ENCODE measurements at regions not wholly inside any gene's neighbourhood (a gene's known extent, or its start where the extent isn't known, plus 50 kb on each side); places are given as distances from the start of the nearest gene placed in this dataset.

DNA sequence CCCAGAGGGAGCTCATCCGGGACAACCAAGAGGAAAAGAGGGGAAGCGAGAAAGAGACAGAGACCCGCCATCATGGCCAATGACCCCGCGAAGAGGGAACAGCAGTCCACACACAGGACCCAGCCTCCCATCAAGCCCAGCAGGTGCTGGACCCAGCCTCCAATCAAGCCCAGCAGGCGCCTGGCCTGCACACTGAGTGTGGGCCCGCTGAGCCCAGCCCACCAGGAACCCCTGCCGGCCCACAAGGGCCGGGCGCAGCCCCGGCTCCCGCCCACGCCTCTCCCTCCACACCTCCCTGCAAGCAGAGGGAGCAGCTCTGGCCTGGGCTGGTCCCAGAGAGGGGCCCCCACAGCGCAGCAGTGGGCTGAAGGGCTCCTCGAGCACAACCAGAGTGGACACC lies 391.1 kb downstream of the IDS start:
- Histone ChIP-seq H3K4me1 (ENCODE audit: control insufficient read depth, insufficient read depth, low read length, poor library complexity, severe bottlenecking) (no peaks in the 10 kb centered on the region), H3K27ac (ENCODE audit: low read depth, low read length, severe bottlenecking) (no peak overlapping the region), H3K4me3 (ENCODE audit: extremely low read depth, insufficient read depth, low read length, poor library complexity, severe bottlenecking) (no peak overlapping the region), H3K9me3 (ENCODE audit: control insufficient read depth, low read length) (no peaks in the 10 kb centered on the region), H3K36me3 (ENCODE audit: control insufficient read depth, insufficient read depth, low read length) (no peaks in the 10 kb centered on the region)
- WGBS, 2 experiments (ENCODE audit: insufficient coverage in 2 of 2) = no CpG with 5 or more reads among the region's 15 CpGs

DNA sequence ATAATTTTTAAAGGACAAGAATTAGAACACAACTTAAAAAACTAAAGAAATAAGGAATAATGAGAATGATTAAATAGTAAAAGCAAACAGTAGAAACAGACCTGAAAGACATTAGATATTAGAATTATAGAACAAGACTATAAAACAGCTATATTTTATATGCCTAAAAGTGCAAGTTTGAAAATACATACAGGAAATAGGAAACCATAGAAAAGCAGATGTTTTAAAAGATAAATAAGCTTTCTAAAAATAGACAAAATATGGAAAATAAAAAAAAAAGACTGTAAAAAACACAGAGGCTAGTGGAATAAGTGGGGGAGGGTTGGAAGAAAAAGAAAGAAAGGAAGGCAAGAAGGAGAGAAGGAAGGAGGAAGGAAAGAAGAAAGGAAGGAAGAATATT lies 407.3 kb downstream of the IDS start:
- Histone ChIP-seq H3K9me3 (ENCODE audit: control insufficient read depth, low read length) (no peaks in the 10 kb centered on the region), H3K36me3 (ENCODE audit: control insufficient read depth, insufficient read depth, low read length) (no peaks in the 10 kb centered on the region), H3K27ac (ENCODE audit: low read depth, low read length, severe bottlenecking) (no peak overlapping the region), H3K4me3 (ENCODE audit: extremely low read depth, insufficient read depth, low read length, poor library complexity, severe bottlenecking) (no peak overlapping the region), H3K4me1 (ENCODE audit: control insufficient read depth, insufficient read depth, low read length, poor library complexity, severe bottlenecking) (no peaks in the 10 kb centered on the region)

DNA sequence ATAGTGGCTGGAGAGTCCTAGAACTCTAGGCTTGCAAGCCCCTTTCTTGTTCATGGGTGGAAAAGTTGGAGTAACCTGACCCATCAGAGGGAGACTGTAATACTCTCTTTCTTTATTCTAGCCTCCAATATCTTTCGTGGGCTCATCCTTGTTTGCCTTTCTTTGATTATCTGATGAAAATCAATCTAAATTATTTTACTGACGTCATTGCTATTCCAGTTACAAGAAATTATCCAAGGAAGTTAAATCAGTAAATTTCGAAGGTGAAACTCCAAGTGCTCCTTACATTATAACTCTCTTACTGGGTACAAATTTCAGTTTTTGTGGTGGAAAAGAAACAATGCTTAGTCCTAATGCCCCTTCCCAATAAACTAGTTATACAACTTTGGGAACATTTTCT lies 412.9 kb downstream of the IDS start:
- Histone ChIP-seq H3K4me3 (ENCODE audit: extremely low read depth, insufficient read depth, low read length, poor library complexity, severe bottlenecking) (no peak overlapping the region), H3K4me1 (ENCODE audit: control insufficient read depth, insufficient read depth, low read length, poor library complexity, severe bottlenecking) (no peaks in the 10 kb centered on the region), H3K27ac (ENCODE audit: low read depth, low read length, severe bottlenecking) (no peak overlapping the region), H3K9me3 (ENCODE audit: control insufficient read depth, low read length) (no peaks in the 10 kb centered on the region), H3K36me3 (ENCODE audit: control insufficient read depth, insufficient read depth, low read length) (no peaks in the 10 kb centered on the region)
- WGBS, 2 experiments (ENCODE audit: insufficient coverage in 2 of 2) = no CpG with 5 or more reads among the region's 3 CpGs

DNA sequence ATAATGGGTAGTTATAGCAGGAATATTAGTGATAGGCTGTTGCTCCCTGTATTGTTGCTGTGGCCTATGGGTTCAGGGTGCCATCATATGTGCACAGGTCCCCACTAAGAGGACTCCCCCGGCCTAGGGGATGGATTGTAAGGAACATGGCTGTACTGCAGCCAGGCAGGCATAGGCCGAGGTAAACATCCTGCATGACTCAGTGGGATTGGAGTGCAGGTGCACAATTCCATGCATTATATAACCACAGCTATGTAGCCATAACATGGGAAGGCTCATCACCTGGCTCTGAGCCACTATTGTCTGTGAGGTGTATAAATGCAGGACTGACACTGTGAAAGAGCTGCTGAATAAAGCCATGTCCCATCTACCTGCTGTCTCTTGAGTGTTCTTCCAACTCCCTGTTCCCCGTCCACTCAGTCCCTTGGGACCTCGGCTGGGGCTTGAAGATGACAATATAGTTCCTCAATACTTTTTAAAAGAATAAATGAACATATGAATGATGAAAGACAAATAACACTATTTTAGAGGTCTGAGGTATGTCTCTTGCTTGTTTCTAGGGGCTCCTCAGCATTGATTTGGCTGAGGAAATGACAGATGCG lies 425.2 kb downstream of the IDS start:
- no CpG with 5 or more reads among the region's 5 CpGs for WGBS, 2 experiments (ENCODE audit: insufficient coverage in 2 of 2)
- Histone ChIP-seq H3K36me3 (ENCODE audit: control insufficient read depth, insufficient read depth, low read length) (no peaks in the 10 kb centered on the region), H3K4me3 (ENCODE audit: extremely low read depth, insufficient read depth, low read length, poor library complexity, severe bottlenecking) (no peak overlapping the region), H3K27ac (ENCODE audit: low read depth, low read length, severe bottlenecking) (no peak overlapping the region), H3K4me1 (ENCODE audit: control insufficient read depth, insufficient read depth, low read length, poor library complexity, severe bottlenecking) (no peaks in the 10 kb centered on the region), H3K9me3 (ENCODE audit: control insufficient read depth, low read length) (no peaks in the 10 kb centered on the region)

DNA sequence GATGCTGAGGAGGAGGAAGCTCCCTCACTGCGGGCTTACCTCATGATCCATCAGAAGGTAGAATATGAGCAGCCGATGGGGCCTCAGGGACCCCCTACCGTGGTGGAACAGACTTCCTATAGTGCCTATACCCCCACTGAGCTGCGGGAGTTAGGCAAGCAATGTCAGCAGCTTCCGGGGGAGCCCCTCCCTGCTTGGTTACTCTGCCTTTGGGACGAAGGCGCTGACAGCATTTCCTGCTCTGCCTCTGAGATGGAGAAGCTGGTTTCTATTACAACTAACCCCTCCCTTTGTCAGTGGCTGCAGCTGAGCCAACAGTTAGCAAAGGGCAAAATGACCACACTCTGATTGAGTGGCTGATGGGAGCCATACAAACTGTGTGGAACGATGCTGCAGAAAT lies 430.7 kb downstream of the IDS start:
- H3K27ac ChIP-seq (ENCODE audit: low read depth, low read length, severe bottlenecking) = no peak overlapping the region
- no peak overlapping the region for H3K4me3 ChIP-seq (ENCODE audit: extremely low read depth, insufficient read depth, low read length, poor library complexity, severe bottlenecking)
- no peaks in the 10 kb centered on the region for H3K4me1 ChIP-seq (ENCODE audit: control insufficient read depth, insufficient read depth, low read length, poor library complexity, severe bottlenecking)
- H3K36me3 ChIP-seq (ENCODE audit: control insufficient read depth, insufficient read depth, low read length) = no peaks in the 10 kb centered on the region
- H3K9me3 ChIP-seq (ENCODE audit: control insufficient read depth, low read length) = no peaks in the 10 kb centered on the region
- WGBS, 2 experiments (ENCODE audit: insufficient coverage in 2 of 2) = 67% methylated on average over 2 of the region's 8 CpGs; no CpG with 5 or more reads in 1 of the 2 experiments

DNA sequence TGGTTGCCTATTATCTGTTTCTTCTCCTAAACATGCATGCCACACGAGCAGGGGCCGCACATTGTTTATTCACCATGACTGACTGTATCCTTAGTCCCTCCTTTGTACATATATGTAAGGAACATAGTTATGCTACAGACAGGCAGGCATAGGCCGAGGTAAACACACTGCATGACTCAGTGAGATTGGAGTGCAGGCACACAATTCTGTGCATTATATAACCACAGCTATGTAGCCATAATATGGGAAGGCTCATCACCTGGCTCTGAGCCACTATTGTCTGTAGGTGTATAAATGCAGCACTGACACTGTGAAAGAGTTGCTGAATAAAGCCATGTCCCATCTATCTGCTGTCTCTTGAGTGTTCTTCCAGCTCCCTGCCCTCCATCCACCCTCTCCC lies 431.6 kb downstream of the IDS start:
- H3K4me3 ChIP-seq (ENCODE audit: extremely low read depth, insufficient read depth, low read length, poor library complexity, severe bottlenecking) = no peak overlapping the region
- no peaks in the 10 kb centered on the region for H3K4me1 ChIP-seq (ENCODE audit: control insufficient read depth, insufficient read depth, low read length, poor library complexity, severe bottlenecking)
- H3K27ac ChIP-seq (ENCODE audit: low read depth, low read length, severe bottlenecking) = no peak overlapping the region
- H3K9me3 ChIP-seq (ENCODE audit: control insufficient read depth, low read length) = no peaks in the 10 kb centered on the region
- no peaks in the 10 kb centered on the region for H3K36me3 ChIP-seq (ENCODE audit: control insufficient read depth, insufficient read depth, low read length)
- no CpG with 5 or more reads among the region's 3 CpGs for WGBS, 2 experiments (ENCODE audit: insufficient coverage in 2 of 2)

DNA sequence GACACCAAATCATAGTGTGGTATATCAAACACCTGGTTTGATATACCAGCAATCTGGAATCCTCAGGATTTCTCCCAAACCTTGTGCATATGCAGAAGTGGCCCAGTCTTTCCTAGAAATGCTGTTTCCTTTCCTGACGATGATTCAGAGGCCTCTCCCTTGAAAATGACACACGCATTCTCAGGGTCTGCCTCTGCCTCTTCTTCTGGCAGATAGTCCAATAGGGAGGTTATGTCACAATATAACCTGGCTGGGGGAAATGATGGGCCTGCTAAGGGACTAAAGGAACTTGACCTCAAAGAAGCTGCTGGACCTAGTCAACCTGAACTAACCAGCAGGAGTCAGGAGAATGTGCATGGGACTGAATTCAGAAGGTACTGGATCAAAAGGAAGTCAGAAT lies 435.2 kb downstream of the IDS start:
- H3K4me3 ChIP-seq (ENCODE audit: extremely low read depth, insufficient read depth, low read length, poor library complexity, severe bottlenecking) = no peak overlapping the region

DNA sequence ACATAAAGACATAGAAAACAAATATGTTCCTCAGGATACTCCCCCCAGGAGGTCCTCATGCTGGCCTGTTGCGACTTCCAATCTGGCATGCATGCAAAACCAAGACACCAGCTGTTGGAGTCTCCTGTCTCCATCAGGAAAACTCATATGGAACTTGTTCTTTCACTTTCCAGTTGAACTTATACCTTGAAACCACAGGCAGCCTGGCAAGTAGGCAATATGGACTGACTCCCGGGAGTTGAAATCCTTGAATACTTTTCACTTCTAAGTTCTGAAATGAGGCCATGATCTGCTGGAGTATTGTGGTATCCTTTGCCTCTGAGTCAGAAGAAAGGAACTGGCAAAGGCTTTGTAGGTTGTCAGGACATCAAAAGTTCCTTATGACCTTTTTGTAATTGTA lies 444.2 kb downstream of the IDS start:
- no peak overlapping the region for H3K4me3 ChIP-seq (ENCODE audit: extremely low read depth, insufficient read depth, low read length, poor library complexity, severe bottlenecking)
- WGBS, 2 experiments (ENCODE audit: insufficient coverage in 2 of 2) = no CpG with 5 or more reads among the region's 2 CpGs
- no peaks in the 10 kb centered on the region for H3K4me1 ChIP-seq (ENCODE audit: control insufficient read depth, insufficient read depth, low read length, poor library complexity, severe bottlenecking)
- no peaks in the 10 kb centered on the region for H3K9me3 ChIP-seq (ENCODE audit: control insufficient read depth, low read length)
- no peak overlapping the region for H3K27ac ChIP-seq (ENCODE audit: low read depth, low read length, severe bottlenecking)
- H3K36me3 ChIP-seq (ENCODE audit: control insufficient read depth, insufficient read depth, low read length) = no peaks in the 10 kb centered on the region

More for the DNA sequence above, 435.2 kb downstream of the IDS start:
- WGBS, 2 experiments (ENCODE audit: insufficient coverage in 2 of 2) = 100% methylated on average over 1 of the region's 2 CpGs; no CpG with 5 or more reads in 1 of the 2 experiments
- H3K9me3 ChIP-seq (ENCODE audit: control insufficient read depth, low read length) = no peaks in the 10 kb centered on the region
- H3K36me3 ChIP-seq (ENCODE audit: control insufficient read depth, insufficient read depth, low read length) = no peaks in the 10 kb centered on the region
- no peak overlapping the region for H3K27ac ChIP-seq (ENCODE audit: low read depth, low read length, severe bottlenecking)
- H3K4me1 ChIP-seq (ENCODE audit: control insufficient read depth, insufficient read depth, low read length, poor library complexity, severe bottlenecking) = no peaks in the 10 kb centered on the region
